ENCODE measurements at regions not wholly inside any gene's neighbourhood (a gene's known extent, or its start where the extent isn't known, plus 50 kb on each side); places are given as distances from the start of the nearest gene placed in this dataset.

- no peak for TF ChIP-seq CTCF (IDR thresholded peaks at IDR 0.05)
- no peak for TF ChIP-seq BHLHE40 (IDR thresholded peaks at IDR 0.05; ENCODE audit: low read depth, low read length)
- TF ChIP-seq JUN (IDR thresholded peaks at IDR 0.05) = no peak
- no peak for TF ChIP-seq JUNB (IDR thresholded peaks at IDR 0.05)
- TF ChIP-seq ELK1 (IDR thresholded peaks at IDR 0.05; ENCODE audit: low read depth, low read length) = no peak
- TF ChIP-seq RAD21 (conservative IDR thresholded peaks at IDR 0.05 in 1 of 2, IDR thresholded peaks at IDR 0.05 in 1 of 2) = no peak
- no peak for TF ChIP-seq RFX5 (IDR thresholded peaks at IDR 0.05)
- no peak for TF ChIP-seq NFE2L2 (conservative IDR thresholded peaks at IDR 0.05; ENCODE audit: low read length)
Observed at GRCh38 chr16:86775511-86775921, 197.2 kb downstream of the FOXL1 start.

Data from A549 (cell line).